GDM1 (cell line): ENCODE measurements at regions not wholly inside any gene's neighbourhood (a gene's known extent, or its start where the extent isn't known, plus 50 kb on each side); places are given as distances from the start of the nearest gene placed in this dataset.

ENCODE experiments used
- DNase-seq: peaks from one replicate; lab custom pipeline; 2025; lab: John Stamatoyannopoulos, UW

GRCh38 chr22:47612311-47612910 is 850.0 kb downstream of the TBC1D22A start:
- DNase-seq = no peak

DNA sequence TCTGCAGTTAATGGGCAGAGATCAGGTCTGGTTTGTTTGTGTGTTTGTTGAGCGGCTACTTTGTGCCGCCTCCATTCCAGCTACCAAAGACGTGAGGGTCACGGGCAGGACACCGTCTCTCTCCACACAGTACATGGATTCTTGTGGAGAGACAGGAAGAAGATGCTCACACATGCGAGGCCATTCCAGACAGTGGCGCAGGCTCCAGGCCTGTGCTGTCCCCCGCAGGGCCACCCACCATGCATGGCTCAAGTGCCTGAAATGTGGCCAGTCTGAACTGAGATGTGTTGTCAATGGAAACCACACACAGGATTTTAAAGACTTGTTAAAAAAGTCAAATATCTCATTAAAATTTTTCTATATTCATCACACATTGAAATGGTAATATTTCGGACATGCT is 848.3 kb downstream of the TBC1D22A start:
- no peak for DNase-seq

DNA sequence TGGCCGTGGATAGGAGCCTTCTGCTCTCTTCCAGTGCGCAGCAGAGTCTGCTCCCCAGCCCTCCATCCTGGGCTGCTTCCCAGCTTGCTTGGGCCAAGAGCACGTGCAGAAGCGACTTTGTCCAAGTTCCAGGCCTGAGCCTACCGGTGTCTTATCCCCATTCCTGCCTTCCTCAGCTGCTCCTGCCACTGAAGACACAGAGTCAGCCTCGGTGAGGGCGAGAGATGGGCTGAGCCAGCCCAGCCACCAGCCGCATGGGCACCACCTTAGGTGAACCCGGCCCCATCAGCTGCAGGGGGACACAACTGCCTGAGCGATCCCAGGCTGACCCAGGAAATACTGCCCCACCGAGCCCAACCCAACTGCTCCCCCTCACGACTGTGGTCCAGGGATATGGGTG is 847.8 kb downstream of the TBC1D22A start:
- DNase-seq = no peak

GRCh38 chr22:47609653-47610052 is 847.2 kb downstream of the TBC1D22A start:
- DNase-seq = no peak

DNA sequence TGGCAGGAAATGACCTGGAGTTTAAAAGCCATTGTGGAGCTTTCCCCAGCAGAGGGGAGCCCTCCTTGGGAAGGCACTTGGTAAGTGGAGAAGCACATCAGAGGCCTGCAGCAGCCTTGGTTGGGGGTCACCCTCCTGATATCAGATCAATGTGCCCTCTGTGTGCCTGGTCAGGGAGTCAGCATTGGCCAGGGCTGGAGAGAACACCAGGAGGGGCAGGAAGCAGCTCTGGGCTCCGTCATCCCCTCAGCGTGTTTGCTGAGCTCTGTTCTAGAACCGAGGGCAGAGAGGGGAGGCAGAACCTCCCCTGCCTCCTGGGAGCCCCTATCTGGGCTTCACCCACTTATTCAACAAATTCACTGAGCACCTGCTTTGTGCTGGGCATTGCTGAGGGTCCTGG is 846.0 kb downstream of the TBC1D22A start:
- no peak for DNase-seq

- no peak for DNase-seq
These were observed 845.0 kb downstream of the TBC1D22A start for GRCh38 chr22:47607486-47607885.

DNA sequence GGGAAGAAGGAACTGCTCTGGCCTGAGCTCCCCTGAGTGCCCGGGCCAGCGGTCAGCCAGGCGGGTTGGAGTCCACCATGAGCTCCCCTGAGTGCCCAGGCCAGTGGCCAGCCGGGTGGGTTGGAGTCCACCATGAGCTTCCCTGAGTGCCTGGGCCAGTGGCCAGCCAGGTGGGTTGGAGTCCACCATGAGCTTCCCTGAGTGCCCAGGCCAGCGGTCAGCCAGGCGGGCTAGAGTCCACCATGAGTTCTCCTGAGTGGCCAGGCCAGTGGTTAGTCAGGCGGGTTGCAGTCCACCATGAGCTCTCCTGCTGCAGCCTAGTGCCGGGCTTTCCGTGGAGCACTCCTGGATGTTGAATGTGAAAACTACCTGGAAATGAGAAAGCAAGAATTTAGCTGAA is 844.0 kb downstream of the TBC1D22A start:
- no peak for DNase-seq

DNA sequence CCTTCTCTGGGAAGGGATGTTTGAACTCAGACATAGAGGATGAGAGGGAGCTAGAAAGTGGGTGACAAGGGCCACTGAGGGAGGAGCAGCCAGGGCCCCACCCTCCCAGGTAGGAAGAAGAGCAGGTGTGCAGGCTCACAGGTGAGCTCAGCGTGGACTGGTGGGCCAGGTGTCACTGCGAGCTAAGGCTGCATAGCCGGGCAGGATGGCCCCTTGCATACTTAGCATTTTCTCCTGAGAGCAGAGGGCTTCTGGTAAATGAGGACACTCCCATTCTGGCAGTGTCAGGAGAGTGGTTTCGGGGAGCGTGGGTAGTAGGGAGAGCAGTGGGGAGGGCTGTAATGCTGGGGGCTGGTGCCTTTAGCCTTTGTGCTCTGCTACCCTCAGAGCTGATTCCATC is 843.4 kb downstream of the TBC1D22A start:
- DNase-seq = no peak

DNA sequence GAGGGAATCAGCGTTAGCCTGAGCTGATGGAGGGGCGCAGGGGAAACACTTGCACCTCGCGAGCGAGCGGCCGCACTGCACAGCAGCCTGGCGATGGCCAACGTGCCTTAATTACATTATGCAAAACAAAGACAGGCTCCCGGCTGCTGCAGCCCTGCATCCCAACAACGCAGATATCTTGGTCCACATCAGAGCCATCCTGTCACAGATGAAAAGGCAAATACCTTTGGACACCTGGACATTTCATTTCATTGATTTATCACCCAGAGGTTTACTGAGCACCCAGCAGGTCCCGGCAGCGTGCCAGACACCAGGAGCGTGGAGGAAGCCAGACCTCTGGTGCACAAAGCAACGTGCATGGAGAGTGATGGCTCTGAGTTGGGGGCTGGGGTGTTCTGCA is 843.0 kb downstream of the TBC1D22A start:
- no peak for DNase-seq

- DNase-seq = no peak
These were observed 842.1 kb downstream of the TBC1D22A start for GRCh38 chr22:47604563-47604962.

DNA sequence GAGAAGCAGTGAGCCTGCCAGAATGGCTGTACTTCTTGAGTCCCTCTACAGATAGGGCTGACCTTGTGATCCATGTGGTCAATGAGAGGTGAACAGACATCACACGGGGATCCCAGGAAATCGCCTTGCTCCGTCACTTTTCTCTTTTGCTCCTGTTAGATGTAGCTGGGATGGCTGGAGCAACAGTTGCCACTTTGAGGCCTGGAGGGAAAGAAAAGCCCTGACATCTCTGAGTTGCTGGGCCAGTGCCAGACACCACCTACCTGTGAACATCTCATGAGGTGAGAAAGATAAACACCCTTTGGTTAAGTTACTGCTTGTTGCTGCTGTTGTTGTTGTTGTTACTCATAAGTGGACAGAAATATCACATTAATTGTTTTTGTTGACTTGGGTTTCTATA is 840.3 kb downstream of the TBC1D22A start:
- DNase-seq = no peak

DNA sequence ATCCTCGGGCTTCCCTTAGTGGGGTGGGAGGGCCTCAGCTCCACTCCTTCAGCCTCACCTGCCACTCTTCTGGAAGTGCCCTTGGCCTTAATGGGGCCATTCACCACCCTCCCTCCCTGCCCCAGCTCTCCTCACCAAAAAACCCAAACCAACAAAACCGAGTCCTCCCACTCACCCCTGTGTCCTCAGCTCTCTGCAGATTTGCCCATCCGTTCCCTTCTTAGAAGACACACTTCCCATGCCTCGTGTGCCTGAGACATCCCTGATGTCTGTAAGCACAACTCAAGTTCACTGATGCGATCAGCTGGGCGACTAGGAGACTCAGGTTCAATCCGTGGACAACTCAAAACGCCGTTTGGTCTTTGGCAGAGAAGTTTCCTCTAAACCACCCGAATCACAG is 839.2 kb downstream of the TBC1D22A start:
- no peak for DNase-seq

DNA sequence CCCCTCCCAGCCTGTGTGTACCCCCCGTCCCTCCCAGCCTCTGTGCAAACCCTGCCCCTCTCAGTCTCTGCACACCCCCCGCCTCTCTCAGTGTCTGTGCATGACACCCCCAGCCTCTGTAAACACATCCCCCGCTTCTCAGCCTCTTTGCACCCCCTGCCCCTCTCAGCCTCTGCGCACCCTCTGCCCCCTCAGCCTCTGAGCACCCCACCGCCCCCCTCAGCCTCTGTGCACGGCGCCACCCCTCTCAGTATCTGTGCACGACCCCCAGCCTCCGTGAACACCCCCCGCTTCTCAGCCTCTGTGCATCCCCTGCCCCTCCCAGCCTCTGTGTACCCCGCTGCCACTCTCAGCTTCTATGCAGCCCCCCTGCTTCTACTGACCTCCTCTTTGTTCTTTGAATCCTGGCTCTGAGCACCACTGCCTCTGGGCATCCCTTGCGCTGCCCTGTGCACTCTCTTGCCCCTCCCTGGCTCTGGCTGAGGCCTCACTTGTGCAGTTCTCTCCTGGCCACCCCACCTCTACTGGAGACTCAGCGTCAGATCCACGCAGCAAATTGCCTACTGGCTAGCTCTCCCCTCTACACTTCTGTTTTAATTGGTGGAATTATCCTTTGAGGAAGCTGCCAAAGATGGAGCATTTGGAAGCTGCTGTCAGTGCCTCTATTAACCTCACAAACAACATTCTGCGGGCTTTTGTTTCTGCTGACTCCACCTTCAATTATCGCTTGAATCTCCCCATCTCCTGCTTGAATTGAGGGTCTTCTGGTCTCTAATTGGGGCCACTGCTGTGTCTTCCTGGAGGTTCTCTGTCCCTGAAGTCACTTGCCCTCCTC is 838.6 kb downstream of the TBC1D22A start:
- no peak for DNase-seq

DNA sequence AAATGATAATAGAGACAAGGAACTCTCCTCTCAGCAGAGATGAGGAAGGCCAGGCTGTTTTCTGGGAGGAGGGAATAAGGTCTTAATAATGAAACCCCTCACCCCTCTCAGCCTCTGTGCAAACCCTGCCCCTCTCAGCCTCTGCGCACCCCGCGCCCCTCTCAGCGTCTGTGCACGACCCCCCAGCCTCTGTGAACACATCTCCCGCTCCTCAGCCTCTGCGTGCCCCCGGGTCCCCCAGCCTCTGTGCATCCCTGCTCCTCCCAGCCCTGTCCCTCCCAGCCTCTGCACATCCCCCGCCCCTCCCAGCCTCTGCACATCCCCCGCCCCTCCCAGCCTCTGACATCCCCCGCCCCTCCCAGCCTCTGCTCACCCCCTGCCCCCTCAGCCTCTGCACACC is 837.8 kb downstream of the TBC1D22A start:
- no peak for DNase-seq

DNA sequence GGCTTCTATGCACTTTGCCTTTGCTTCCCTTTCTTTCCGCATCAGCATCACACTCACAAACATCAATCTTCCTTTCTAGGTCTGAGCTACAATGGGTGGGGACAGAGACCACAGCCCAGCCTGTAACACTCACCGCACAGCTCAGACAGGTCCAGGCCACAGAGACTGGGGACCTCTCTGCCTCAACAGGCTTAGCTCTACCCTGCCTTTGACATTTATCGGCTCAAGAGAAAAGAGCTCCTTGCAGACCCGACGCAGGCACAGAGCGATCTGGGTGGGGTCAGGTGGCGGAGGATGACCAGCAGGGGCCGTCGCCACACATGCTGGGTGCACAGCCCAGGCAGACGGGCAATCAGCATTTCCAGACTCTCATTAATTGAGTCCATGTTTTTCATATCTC is 837.3 kb downstream of the TBC1D22A start:
- no peak for DNase-seq

GRCh38 chr22:47598864-47599263 is 836.4 kb downstream of the TBC1D22A start:
- DNase-seq = no peak

DNA sequence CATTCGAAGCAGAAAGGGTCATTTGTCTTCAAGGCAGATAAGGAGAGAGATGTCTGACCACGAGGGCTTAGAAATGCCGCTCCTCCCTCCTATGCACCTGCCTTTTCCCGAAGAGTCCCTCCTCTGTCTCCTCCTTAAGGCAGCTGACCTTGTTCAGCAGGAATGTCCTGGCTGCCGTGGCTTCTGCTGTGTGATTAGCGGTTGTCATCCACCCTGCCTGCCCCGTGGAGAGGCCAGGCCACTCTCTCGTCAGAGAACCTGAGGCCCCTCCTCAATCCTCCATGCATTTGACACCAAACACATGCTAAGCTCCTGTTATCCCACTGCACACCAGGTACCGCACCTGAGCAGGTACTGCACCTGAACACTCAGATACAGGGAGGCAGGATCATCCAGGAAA is 834.6 kb downstream of the TBC1D22A start:
- no peak for DNase-seq

GRCh38 chr22:47596176-47596690 is 833.8 kb downstream of the TBC1D22A start:
- DNase-seq = no peak

GRCh38 chr22:47594836-47595521 is 832.5 kb downstream of the TBC1D22A start:
- DNase-seq = no peak

DNA sequence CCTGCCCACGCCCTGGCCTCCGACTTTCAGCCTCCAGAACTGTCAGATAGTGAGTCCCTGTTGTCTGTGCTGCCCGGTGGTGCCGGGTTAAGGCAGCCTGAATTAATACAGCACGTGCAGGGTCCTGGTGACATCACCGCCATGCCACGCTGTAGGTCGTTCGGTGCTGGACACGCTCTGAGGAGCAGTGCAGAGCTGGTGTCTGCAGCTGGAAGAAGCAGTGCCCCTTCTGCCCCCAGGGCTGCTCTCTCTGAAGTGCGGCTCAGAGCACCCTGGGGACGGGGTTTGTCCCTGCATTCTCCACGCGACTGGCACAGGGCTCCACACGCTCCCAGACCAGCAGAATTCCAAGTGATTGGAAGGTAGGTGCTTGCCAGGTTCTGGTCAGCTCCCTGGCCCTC is 831.5 kb downstream of the TBC1D22A start:
- DNase-seq = no peak

DNA sequence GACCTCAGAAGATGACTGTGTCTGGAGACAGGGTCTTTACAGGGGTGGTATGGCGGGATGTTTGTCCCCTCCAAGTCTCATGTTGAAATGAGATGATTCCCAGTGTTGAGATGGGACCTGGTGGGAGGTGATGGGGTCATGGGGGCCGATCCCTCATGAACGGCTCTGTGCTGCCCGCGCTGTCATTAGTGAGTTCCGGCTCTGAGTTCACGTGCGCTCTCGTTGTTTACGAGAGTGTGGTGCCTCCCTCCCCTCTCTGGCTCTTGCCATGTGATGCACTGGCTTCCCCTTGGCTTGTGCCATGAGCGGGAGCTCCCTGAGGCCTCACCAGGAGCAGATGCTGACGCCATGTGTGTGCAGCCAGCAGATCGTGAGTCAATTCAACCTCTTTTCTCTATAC is 830.8 kb downstream of the TBC1D22A start:
- no peak for DNase-seq

- no peak for DNase-seq
These were observed 830.3 kb downstream of the TBC1D22A start for GRCh38 chr22:47592791-47593190.

DNA sequence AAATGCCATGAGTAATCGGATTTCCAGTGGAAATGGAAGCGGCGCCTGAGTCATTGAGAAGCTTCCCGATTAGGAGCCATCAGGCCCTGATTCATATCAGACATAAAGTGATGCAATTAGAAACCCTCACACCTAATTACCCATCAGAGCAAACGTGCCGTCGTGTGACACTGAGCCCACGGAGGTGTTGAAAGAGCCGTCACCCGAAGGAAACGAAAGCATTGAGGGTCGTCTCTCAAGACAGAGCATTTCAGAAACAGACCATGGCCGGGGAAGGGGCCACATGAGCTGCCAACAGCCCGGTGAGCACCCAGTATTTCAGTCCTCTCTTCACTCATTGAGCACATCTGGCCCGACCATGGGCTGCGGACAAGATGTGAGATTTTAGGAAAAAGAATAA is 829.3 kb downstream of the TBC1D22A start:
- DNase-seq = no peak
